RWPE1 (cell line): ENCODE measurements at regions not wholly inside any gene's neighbourhood (a gene's known extent, or its start where the extent isn't known, plus 50 kb on each side); places are given as distances from the start of the nearest gene placed in this dataset.

ENCODE experiments used
- CTCF ChIA-PET: fragments of 350-600 bp; sonication (Branson Sonifier 250); formaldehyde crosslinking; extraction: SDS; loops from one replicate; lab custom pipeline; 2021; lab: Yijun Ruan, JAX
- POLR2A ChIA-PET: fragments of 400-600 bp; formaldehyde crosslinking; extraction: SDS; loops from one replicate; lab custom pipeline; 2020; ENCODE audit warnings: antibody characterized with exemption; ENCODE audit not compliant: low non-redundant PET; lab: Yijun Ruan, JAX
- DNase-seq: peaks from one replicate; pipeline ENCODE4 v3.0.0; 2012; ENCODE audit warnings: low spot score
- H3K27ac ChIP-seq: fragments of 450-650 bp; 2 replicates; pipeline ENCODE4 v1.5.1; 2017
- TF ChIP-seq, protein P1 (sequence below): fragments of 450-650 bp; conservative IDR thresholded peaks from 2 replicates; pipeline ENCODE4 v1.5.1; 2017; ENCODE audit warnings: low read depth, mild to moderate bottlenecking

- TF ChIP-seq, protein P1, sequence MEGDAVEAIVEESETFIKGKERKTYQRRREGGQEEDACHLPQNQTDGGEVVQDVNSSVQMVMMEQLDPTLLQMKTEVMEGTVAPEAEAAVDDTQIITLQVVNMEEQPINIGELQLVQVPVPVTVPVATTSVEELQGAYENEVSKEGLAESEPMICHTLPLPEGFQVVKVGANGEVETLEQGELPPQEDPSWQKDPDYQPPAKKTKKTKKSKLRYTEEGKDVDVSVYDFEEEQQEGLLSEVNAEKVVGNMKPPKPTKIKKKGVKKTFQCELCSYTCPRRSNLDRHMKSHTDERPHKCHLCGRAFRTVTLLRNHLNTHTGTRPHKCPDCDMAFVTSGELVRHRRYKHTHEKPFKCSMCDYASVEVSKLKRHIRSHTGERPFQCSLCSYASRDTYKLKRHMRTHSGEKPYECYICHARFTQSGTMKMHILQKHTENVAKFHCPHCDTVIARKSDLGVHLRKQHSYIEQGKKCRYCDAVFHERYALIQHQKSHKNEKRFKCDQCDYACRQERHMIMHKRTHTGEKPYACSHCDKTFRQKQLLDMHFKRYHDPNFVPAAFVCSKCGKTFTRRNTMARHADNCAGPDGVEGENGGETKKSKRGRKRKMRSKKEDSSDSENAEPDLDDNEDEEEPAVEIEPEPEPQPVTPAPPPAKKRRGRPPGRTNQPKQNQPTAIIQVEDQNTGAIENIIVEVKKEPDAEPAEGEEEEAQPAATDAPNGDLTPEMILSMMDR = no peak
- ChIA-PET CTCF (interaction anchor here (0.6 kb wide), 1 partner anchor 145 kb away, joined by 4 read pairs; no protein-coding TSS in a partner anchor), POLR2A (no interaction called here)
- DNase-seq = peak; percentile 38
- H3K27ac ChIP-seq = peak overlapping the region; percentile 93
These were observed 55.5 kb upstream of the IRX3 start for GRCh38 chr16:54341892-54342776.

GRCh38 chr16:54340531-54340930 lies 53.9 kb upstream of the IRX3 start:
- no peak for DNase-seq
- ChIA-PET CTCF (interaction anchor here (0.7 kb wide), 1 partner anchor 268 kb away, joined by 9 read pairs; no protein-coding TSS in a partner anchor), POLR2A (no interaction called here)
- TF ChIP-seq, protein P1 = no peak
- no peak overlapping the region for H3K27ac ChIP-seq

DNA sequence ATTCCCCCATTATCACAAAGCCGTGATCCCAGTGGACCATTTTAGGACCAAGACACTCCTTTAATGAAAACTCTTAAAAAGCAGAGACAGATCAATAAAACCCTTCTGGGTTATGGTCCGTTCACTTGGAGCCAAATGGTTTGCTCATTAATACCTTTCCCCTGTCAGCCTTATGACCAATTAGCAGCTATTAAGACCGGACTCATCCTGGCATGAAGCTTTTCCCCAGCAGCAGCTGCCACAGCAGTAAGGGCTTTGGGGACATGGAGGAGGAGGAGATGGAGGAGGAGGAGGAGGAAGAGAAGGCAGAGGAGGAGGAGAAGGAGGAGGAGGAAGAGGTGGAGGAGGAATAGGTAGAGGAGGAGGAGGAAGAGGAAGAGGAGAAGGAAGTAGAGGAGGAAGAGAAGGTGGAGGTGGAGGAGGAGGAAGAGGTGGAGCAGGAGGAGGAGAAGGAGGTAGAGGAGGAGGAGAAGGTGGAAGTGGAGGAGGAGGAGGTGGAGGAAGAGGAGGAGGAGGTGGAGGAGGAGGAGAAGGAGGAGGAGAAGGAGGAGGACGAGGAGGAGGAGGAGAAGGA lies 50.1 kb upstream of the IRX3 start:
- CTCF ChIA-PET = interaction anchor here (0.6 kb wide), 1 partner anchor 11 kb away, joined by 5 read pairs; no protein-coding TSS in a partner anchor
- DNase-seq = no peak
- H3K27ac ChIP-seq = no peak overlapping the region
- POLR2A ChIA-PET = no interaction called here
- TF ChIP-seq, protein P1 = no peak
